GM23338 (cell line): ENCODE measurements at regions not wholly inside any gene's neighbourhood (a gene's known extent, or its start where the extent isn't known, plus 50 kb on each side); places are given as distances from the start of the nearest gene placed in this dataset.

Experiments used
- ATAC-seq: fragments of 200-7000 bp; cut with Tn5 transposase; 3 replicates; pipeline ENCODE4 v1.9.1; 2020
- DNase-seq: peaks from one replicate; pipeline ENCODE4 v3.0.0-alpha.2; 2015; ENCODE audit warnings: low spot score
- H2AFZ ChIP-seq: fragments of 200-600 bp; sonication (generic); 2 replicates; pipeline ENCODE4 v1.8.0; 2016; ENCODE audit warnings: antibody characterized with exemption, mild to moderate bottlenecking, moderate library complexity
- H3F3A ChIP-seq: fragments of 200-600 bp; sonication (generic); replicated peaks from 2 replicates; pipeline ENCODE4 v1.8.0; 2017; ENCODE audit warnings: antibody characterized with exemption, mixed run types, low read depth
- H3K27ac ChIP-seq: fragments of 200-600 bp; sonication (generic); 2 replicates; pipeline ENCODE4 v1.6.1; 2016; ENCODE audit warnings: low read depth
- H3K27me3 ChIP-seq: fragments of 200-600 bp; sonication (generic); 2 replicates; pipeline ENCODE4 v1.8.0; 2016; ENCODE audit warnings: mild to moderate bottlenecking, mixed run types, moderate library complexity; ENCODE audit not compliant: insufficient read depth
- H3K36me3 ChIP-seq: fragments of 200-600 bp; sonication (generic); 2 replicates; pipeline ENCODE4 v1.8.0; 2016; ENCODE audit warnings: mild to moderate bottlenecking; ENCODE audit not compliant: insufficient read depth
- H3K4me1 ChIP-seq: fragments of 200-600 bp; sonication (generic); 2 replicates; pipeline ENCODE4 v1.8.0; 2016; ENCODE audit warnings: mild to moderate bottlenecking, moderate library complexity; ENCODE audit not compliant: insufficient read depth
- H3K4me2 ChIP-seq: fragments of 200-600 bp; sonication (generic); 2 replicates; pipeline ENCODE4 v1.7.1; 2017; ENCODE audit warnings: mixed run types
- H3K4me3 ChIP-seq: fragments of 200-600 bp; sonication (generic); 2 replicates; pipeline ENCODE4 v1.6.1; 2016; ENCODE audit warnings: mixed run types
- H3K79me2 ChIP-seq: fragments of 200-600 bp; sonication (generic); replicated peaks from 2 replicates; pipeline ENCODE4 v1.8.0; 2017; ENCODE audit warnings: mild to moderate bottlenecking; ENCODE audit not compliant: insufficient read depth
- H3K9me2 ChIP-seq: fragments of 200-600 bp; sonication (generic); 2 replicates; pipeline ENCODE4 v1.8.0; 2017; ENCODE audit not compliant: insufficient read depth
- H4K20me1 ChIP-seq: fragments of 200-600 bp; sonication (generic); replicated peaks from 2 replicates; pipeline ENCODE4 v1.8.0; 2017; ENCODE audit warnings: mild to moderate bottlenecking; ENCODE audit not compliant: insufficient read depth
- H3K27ac Mint-ChIP-seq: 2 replicates; pipeline ENCODE4 v1.8.0; 2020; ENCODE audit warnings: inconsistent platforms, mild to moderate bottlenecking, moderate library complexity, mixed read lengths
- H3K27me3 Mint-ChIP-seq: 3 replicates; pipeline ENCODE4 v1.8.0; 2022; ENCODE audit warnings: low read depth, mild to moderate bottlenecking, moderate library complexity, mixed read lengths, inconsistent platforms; ENCODE audit not compliant: insufficient read depth, poor library complexity
- H3K36me3 Mint-ChIP-seq: 3 replicates; pipeline ENCODE4 v1.8.0; 2021; ENCODE audit warnings: low read depth, mild to moderate bottlenecking, inconsistent platforms, moderate library complexity, mixed read lengths
- H3K4me1 Mint-ChIP-seq: 3 replicates; pipeline ENCODE4 v1.8.0; 2020; ENCODE audit warnings: mild to moderate bottlenecking, inconsistent platforms, mixed read lengths
- H3K4me3 Mint-ChIP-seq: 3 replicates; pipeline ENCODE4 v1.8.0; 2021; ENCODE audit warnings: moderate library complexity, mild to moderate bottlenecking, inconsistent platforms, mixed read lengths
- H3K9me3 Mint-ChIP-seq: 3 replicates; pipeline ENCODE4 v1.8.0; 2020; ENCODE audit warnings: moderate library complexity, mild to moderate bottlenecking, inconsistent platforms, mixed read lengths
- CREB1 ChIP-seq: fragments of 250-450 bp; sonication (Bioruptor Pico); IDR thresholded peaks from 2 replicates; pipeline ENCODE4 v1.5.0; 2020; ENCODE audit warnings: low read depth, mild to moderate bottlenecking, moderate library complexity
- CTCF ChIP-seq, 2 experiments: fragments of 200-600 bp in 1 of 2; sonication (generic) in 1 of 2; conservative IDR thresholded peaks; 2 replicates each; pipeline versions ENCODE4 v1.5.1 to v1.6.1; 2016 to 2017; ENCODE audit warnings: antibody characterized with exemption in 2 of 2, low read depth in 2 of 2, mild to moderate bottlenecking in 2 of 2, moderate library complexity in 1 of 2
- ETS1 ChIP-seq: IDR thresholded peaks from 2 replicates; pipeline ENCODE4 v1.6.1; 2016; ENCODE audit warnings: antibody characterized with exemption
- EZH2 ChIP-seq: fragments of 200-600 bp; sonication (generic); IDR thresholded peaks from one replicate; pipeline ENCODE4 v1.8.0; 2017; ENCODE audit warnings: antibody characterized with exemption, mild to moderate bottlenecking, low read depth; ENCODE audit not compliant: unreplicated experiment
- EZH2phosphoT487 ChIP-seq: fragments of 200-600 bp; sonication (generic); IDR thresholded peaks from one replicate; pipeline ENCODE4 v1.8.1; 2018; ENCODE audit warnings: antibody characterized with exemption; ENCODE audit not compliant: unreplicated experiment
- JUNB ChIP-seq: IDR thresholded peaks from one replicate; pipeline ENCODE4 v1.6.1; 2016; ENCODE audit warnings: antibody characterized with exemption; ENCODE audit not compliant: unreplicated experiment
- NANOG ChIP-seq: IDR thresholded peaks from 2 replicates; pipeline ENCODE4 v1.6.1; 2016; ENCODE audit warnings: antibody characterized with exemption, borderline replicate concordance
- POLR2AphosphoS5 ChIP-seq: IDR thresholded peaks from 2 replicates; pipeline ENCODE4 v1.6.1; 2016; ENCODE audit warnings: antibody characterized with exemption, low read depth
- STAT1 ChIP-seq: IDR thresholded peaks from one replicate; pipeline ENCODE4 v1.6.1; 2016; ENCODE audit warnings: antibody characterized with exemption; ENCODE audit not compliant: unreplicated experiment
- ZNF114 ChIP-seq: fragments of 250-450 bp; sonication (Bioruptor Pico); IDR thresholded peaks from 2 replicates; pipeline ENCODE4 v1.5.0; 2020; ENCODE audit warnings: mild to moderate bottlenecking, moderate library complexity
- ZNF331 ChIP-seq: fragments of 250-450 bp; sonication (Bioruptor Pico); IDR thresholded peaks from 2 replicates; pipeline ENCODE4 v1.5.0; 2020; ENCODE audit warnings: low read depth, mild to moderate bottlenecking, moderate library complexity
- ZNF462 ChIP-seq: fragments of 250-450 bp; sonication (Bioruptor Pico); IDR thresholded peaks from 2 replicates; pipeline ENCODE4 v1.5.0; 2020; ENCODE audit warnings: mild to moderate bottlenecking, moderate library complexity
- TF ChIP-seq, protein P1 (sequence below): IDR thresholded peaks from one replicate; pipeline ENCODE4 v1.6.1; 2018; ENCODE audit warnings: antibody characterized with exemption; ENCODE audit not compliant: unreplicated experiment

DNA sequence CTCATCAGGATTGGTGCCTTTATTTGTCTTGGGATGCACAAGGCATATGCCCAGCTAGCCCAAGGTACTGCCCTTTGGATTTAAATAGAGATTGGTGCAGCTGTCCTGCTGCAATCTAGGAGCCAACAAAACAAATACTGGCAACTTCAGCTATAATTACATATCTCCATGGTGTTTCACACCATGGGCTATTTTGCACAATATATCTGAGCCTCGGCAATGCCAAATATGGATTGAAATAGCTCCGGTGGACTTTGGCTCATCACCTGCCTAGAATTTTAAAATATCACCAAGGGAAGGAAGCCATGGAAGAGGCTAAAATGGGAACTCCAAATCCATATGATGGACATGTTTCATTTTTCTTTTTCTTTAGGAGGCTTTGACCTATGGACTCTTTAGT, 367.8 kb upstream of the UMPS start:
- H3K4me3 Mint-ChIP-seq = no peak overlapping the region
- Histone ChIP-seq H3K4me1 (peaks cover 9% of the 10 kb centered on the region), H3F3A (no peaks in the 10 kb centered on the region), H2AFZ (no peak overlapping the region), H3K27ac (no peak overlapping the region), H3K36me3 (no peaks in the 10 kb centered on the region), H3K4me3 (no peak overlapping the region), H3K4me2 (no peak overlapping the region), H3K79me2 (no peaks in the 10 kb centered on the region), H4K20me1 (no peaks in the 10 kb centered on the region), H3K27me3 (no peaks in the 10 kb centered on the region), H3K9me2 (peaks cover 13% of the 10 kb centered on the region; the same call in 1 of the 2 replicates)
- peaks cover 4% of the 10 kb centered on the region; the same call in 2 of the 3 replicates for H3K9me3 Mint-ChIP-seq
- H3K27ac Mint-ChIP-seq = no peak overlapping the region
- peaks cover 20% of the 10 kb centered on the region for H3K4me1 Mint-ChIP-seq
- H3K27me3 Mint-ChIP-seq = peaks cover 2% of the 10 kb centered on the region
- ATAC-seq = no peak
- TF ChIP-seq EZH2 (no peak), STAT1 (no peak), CTCF (conservative IDR thresholded peaks at IDR 0.05; ENCODE audit: low read depth in 2 of 2) (no peak), ETS1 (no peak), NANOG (no peak), POLR2AphosphoS5 (no peak), JUNB (no peak), ZNF331 (no peak), ZNF114 (CRISPR knock-in tag) (no peak), ZNF462 (CRISPR knock-in tag) (no peak), EZH2phosphoT487 (no peak), CREB1 (no peak)
- TF ChIP-seq, protein P1, sequence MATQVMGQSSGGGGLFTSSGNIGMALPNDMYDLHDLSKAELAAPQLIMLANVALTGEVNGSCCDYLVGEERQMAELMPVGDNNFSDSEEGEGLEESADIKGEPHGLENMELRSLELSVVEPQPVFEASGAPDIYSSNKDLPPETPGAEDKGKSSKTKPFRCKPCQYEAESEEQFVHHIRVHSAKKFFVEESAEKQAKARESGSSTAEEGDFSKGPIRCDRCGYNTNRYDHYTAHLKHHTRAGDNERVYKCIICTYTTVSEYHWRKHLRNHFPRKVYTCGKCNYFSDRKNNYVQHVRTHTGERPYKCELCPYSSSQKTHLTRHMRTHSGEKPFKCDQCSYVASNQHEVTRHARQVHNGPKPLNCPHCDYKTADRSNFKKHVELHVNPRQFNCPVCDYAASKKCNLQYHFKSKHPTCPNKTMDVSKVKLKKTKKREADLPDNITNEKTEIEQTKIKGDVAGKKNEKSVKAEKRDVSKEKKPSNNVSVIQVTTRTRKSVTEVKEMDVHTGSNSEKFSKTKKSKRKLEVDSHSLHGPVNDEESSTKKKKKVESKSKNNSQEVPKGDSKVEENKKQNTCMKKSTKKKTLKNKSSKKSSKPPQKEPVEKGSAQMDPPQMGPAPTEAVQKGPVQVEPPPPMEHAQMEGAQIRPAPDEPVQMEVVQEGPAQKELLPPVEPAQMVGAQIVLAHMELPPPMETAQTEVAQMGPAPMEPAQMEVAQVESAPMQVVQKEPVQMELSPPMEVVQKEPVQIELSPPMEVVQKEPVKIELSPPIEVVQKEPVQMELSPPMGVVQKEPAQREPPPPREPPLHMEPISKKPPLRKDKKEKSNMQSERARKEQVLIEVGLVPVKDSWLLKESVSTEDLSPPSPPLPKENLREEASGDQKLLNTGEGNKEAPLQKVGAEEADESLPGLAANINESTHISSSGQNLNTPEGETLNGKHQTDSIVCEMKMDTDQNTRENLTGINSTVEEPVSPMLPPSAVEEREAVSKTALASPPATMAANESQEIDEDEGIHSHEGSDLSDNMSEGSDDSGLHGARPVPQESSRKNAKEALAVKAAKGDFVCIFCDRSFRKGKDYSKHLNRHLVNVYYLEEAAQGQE = no peak
- H3K36me3 Mint-ChIP-seq = no peaks in the 10 kb centered on the region
- DNase-seq = no peak
